Mesenchymal stem cell (in vitro differentiated cells and primary cell): ENCODE measurements at regions not wholly inside any gene's neighbourhood (a gene's known extent, or its start where the extent isn't known, plus 50 kb on each side); places are given as distances from the start of the nearest gene placed in this dataset.
A peak's percentile ranks its signal among the peaks of the same experiment; 100 is the strongest.

Experiments
- DNase-seq: peaks from one replicate; pipeline ENCODE4 v3.0.0-alpha.2; 2013
- H2AFZ ChIP-seq: one replicate; pipeline ENCODE4 v1.6.1; 2013; ENCODE audit warnings: low read depth, mild to moderate bottlenecking, control low read depth, inconsistent platforms, low read length, moderate library complexity
- H2AK5ac ChIP-seq: 2 replicates; pipeline ENCODE4 v1.6.1; 2013; ENCODE audit warnings: low read length, moderate library complexity, mild to moderate bottlenecking, inconsistent platforms; ENCODE audit not compliant: severe bottlenecking
- H2BK120ac ChIP-seq: one replicate; pipeline ENCODE4 v1.6.1; 2013; ENCODE audit warnings: low read depth, mild to moderate bottlenecking, inconsistent platforms, low read length, moderate library complexity
- H2BK12ac ChIP-seq, 2 experiments: one replicate each; pipeline ENCODE4 v1.6.1; 2013; ENCODE audit warnings: inconsistent platforms in 2 of 2, low read length in 2 of 2, mild to moderate bottlenecking in 2 of 2, moderate library complexity in 2 of 2, control low read depth in 1 of 2
- H2BK15ac ChIP-seq: one replicate; pipeline ENCODE4 v1.6.1; 2013; ENCODE audit warnings: mild to moderate bottlenecking, low read depth, inconsistent platforms; ENCODE audit not compliant: poor library complexity, severe bottlenecking
- H2BK5ac ChIP-seq: 2 replicates; pipeline ENCODE4 v1.6.1; 2013; ENCODE audit warnings: low read depth, mild to moderate bottlenecking, low read length, control low read depth, inconsistent platforms; ENCODE audit not compliant: poor library complexity, severe bottlenecking
- H3K14ac ChIP-seq, 2 experiments: one replicate each; pipeline ENCODE4 v1.6.1; 2013; ENCODE audit warnings: inconsistent platforms in 2 of 2, low read length in 2 of 2, control low read depth in 1 of 2, mild to moderate bottlenecking in 1 of 2, moderate library complexity in 1 of 2
- H3K18ac ChIP-seq, 2 experiments: one replicate each; pipeline ENCODE4 v1.6.1; 2013; ENCODE audit warnings: inconsistent platforms in 2 of 2, low read length in 2 of 2, control low read depth in 1 of 2, low read depth in 1 of 2, mild to moderate bottlenecking in 1 of 2
- H3K23ac ChIP-seq, 2 experiments: one replicate each; pipeline ENCODE4 v1.6.1; 2013; ENCODE audit warnings: inconsistent platforms in 2 of 2, low read length in 2 of 2, mild to moderate bottlenecking in 2 of 2, moderate library complexity in 2 of 2, control low read depth in 1 of 2
- H3K27ac ChIP-seq: 2 replicates; pipeline ENCODE4 v1.5.1; 2013; ENCODE audit warnings: mild to moderate bottlenecking, moderate library complexity, low read length, control low read depth, inconsistent platforms; ENCODE audit not compliant: poor library complexity, severe bottlenecking
- H3K27me3 ChIP-seq, 2 experiments: 2 replicates each; pipeline versions ENCODE4 v1.6.1 to v1.7.0; 2013; ENCODE audit warnings: low read length in 2 of 2, mild to moderate bottlenecking in 2 of 2, moderate library complexity in 2 of 2, control low read depth in 1 of 2, inconsistent platforms in 1 of 2; ENCODE audit not compliant: control insufficient read depth in 1 of 2, insufficient read depth in 1 of 2
- H3K36me3 ChIP-seq, 2 experiments: 2 replicates each; pipeline versions ENCODE4 v1.6.1 to v1.7.0; 2013; ENCODE audit warnings: low read length in 2 of 2, control low read depth in 1 of 2, inconsistent platforms in 1 of 2, low read depth in 1 of 2, mild to moderate bottlenecking in 1 of 2; ENCODE audit not compliant: insufficient read depth in 2 of 2, control insufficient read depth in 1 of 2
- H3K4ac ChIP-seq, 2 experiments: one replicate each; pipeline ENCODE4 v1.6.1; 2013; ENCODE audit warnings: inconsistent platforms in 2 of 2, low read length in 2 of 2, mild to moderate bottlenecking in 2 of 2, moderate library complexity in 2 of 2, control low read depth in 1 of 2, low read depth in 1 of 2
- H3K4me1 ChIP-seq: 2 replicates; pipeline ENCODE4 v1.6.1; 2013; ENCODE audit warnings: low read depth, low read length, control low read depth; ENCODE audit not compliant: control insufficient read depth, insufficient read depth
- H3K4me2 ChIP-seq: 2 replicates; pipeline ENCODE4 v1.6.1; 2013; ENCODE audit warnings: low read length, mild to moderate bottlenecking, inconsistent platforms; ENCODE audit not compliant: poor library complexity, severe bottlenecking
- H3K4me3 ChIP-seq, 2 experiments: 2 replicates each; pipeline versions ENCODE4 v1.5.1 to v1.7.0; 2013; ENCODE audit warnings: low read length in 2 of 2, mild to moderate bottlenecking in 2 of 2, control low read depth in 1 of 2, low read depth in 1 of 2; ENCODE audit not compliant: insufficient read depth in 1 of 2
- H3K79me1 ChIP-seq: replicated peaks from 2 replicates; pipeline ENCODE4 v1.6.1; 2013; ENCODE audit warnings: mild to moderate bottlenecking, control low read depth, low read length, inconsistent platforms; ENCODE audit not compliant: poor library complexity, severe bottlenecking
- H3K9ac ChIP-seq: 2 replicates; pipeline ENCODE4 v1.7.0; 2013; ENCODE audit warnings: mild to moderate bottlenecking, low read length, moderate library complexity
- H3K9me3 ChIP-seq: 2 replicates; pipeline ENCODE4 v1.7.0; 2013; ENCODE audit warnings: mild to moderate bottlenecking, low read length; ENCODE audit not compliant: control insufficient read depth
- H4K8ac ChIP-seq: one replicate; pipeline ENCODE4 v1.6.1; 2013; ENCODE audit warnings: inconsistent platforms, mild to moderate bottlenecking, low read length, moderate library complexity
- H4K91ac ChIP-seq: one replicate; pipeline ENCODE4 v1.6.1; 2013; ENCODE audit warnings: mild to moderate bottlenecking, low read length, inconsistent platforms
- WGBS: methylation state at CpG from one replicate; pipeline ENCODE4 v1.1.7; 2013; ENCODE audit warnings: mixed read lengths; 5-methylcytosine and 5-hydroxymethylcytosine counted together

DNA sequence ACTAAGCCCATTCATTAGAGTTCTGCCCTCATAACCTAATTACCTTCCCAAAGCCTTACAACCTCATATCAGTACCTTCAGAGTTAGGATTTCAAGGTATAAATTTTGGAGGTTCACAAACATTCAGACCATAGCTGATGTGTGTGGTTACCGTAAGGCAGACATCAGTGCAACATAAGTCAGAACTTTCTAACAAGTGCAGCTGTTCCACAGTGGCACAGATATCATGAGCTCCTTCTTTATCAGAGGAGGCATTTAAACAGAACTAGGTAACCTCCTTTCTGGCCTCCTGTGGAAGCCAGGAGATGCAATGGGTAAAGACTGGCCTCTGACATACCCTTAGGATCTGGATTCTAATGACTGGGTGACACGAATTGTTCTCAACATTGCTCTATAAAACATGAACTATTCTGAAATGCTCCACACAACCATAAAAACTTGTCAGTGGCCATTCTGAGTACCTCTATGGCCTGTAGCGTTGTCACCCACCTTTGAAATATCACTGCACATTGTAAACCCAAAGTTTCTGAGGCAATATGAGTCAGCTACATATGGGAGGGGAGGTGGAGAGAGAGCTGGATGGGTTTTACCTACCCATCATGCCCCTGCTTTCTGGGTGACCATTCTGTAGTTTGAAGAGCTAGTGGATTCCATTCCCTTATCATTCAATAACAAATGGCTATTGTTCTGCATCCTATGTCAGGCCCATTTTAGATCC, 546.0 kb upstream of the TBL1XR1 start:
- H3K4ac ChIP-seq: no peak overlapping the region
- no peak for DNase-seq
- H3K79me1 ChIP-seq: no peaks in the 10 kb centered on the region
- H3K4me1 ChIP-seq: peaks cover 5% of the 10 kb centered on the region
- H3K9ac ChIP-seq: no peak overlapping the region
- H3K27ac ChIP-seq: no peak overlapping the region
- H4K91ac ChIP-seq: no peak overlapping the region
- no peak overlapping the region for H3K4me3 ChIP-seq
- no peaks in the 10 kb centered on the region for H3K27me3 ChIP-seq
- H3K9me3 ChIP-seq: no peaks in the 10 kb centered on the region
- no peak overlapping the region for H3K4me2 ChIP-seq
- 66% methylated on average over 3 of the region's 3 CpGs for WGBS
- H2AFZ ChIP-seq: no peak overlapping the region
- H3K23ac ChIP-seq: no peak overlapping the region
- no peak overlapping the region for H2BK12ac ChIP-seq
- H2BK15ac ChIP-seq: no peak overlapping the region
- no peak overlapping the region for H2BK120ac ChIP-seq
- H3K36me3 ChIP-seq: no peaks in the 10 kb centered on the region
- H2BK5ac ChIP-seq: no peak overlapping the region
- H4K8ac ChIP-seq: no peak overlapping the region
- no peak overlapping the region for H3K18ac ChIP-seq
- H2AK5ac ChIP-seq: peak overlapping the region; percentile 31
- no peak overlapping the region for H3K14ac ChIP-seq

GRCh38 chr3:177744873-177745606, 547.8 kb upstream of the TBL1XR1 start:
- no peaks in the 10 kb centered on the region for H3K79me1 ChIP-seq
- no peak overlapping the region for H3K27ac ChIP-seq
- no peaks in the 10 kb centered on the region for H3K9me3 ChIP-seq
- no peak overlapping the region for H2BK5ac ChIP-seq
- H3K4me2 ChIP-seq: no peak overlapping the region
- no peak overlapping the region for H3K18ac ChIP-seq
- no peak overlapping the region for H3K9ac ChIP-seq
- H3K4ac ChIP-seq: peak overlapping the region in 1 of 2 experiments; percentile 10
- H4K8ac ChIP-seq: no peak overlapping the region
- no peak overlapping the region for H3K14ac ChIP-seq
- no peak overlapping the region for H3K4me3 ChIP-seq
- WGBS: 91% methylated on average over 4 of the region's 6 CpGs
- H3K23ac ChIP-seq: no peak overlapping the region
- H2BK12ac ChIP-seq: no peak overlapping the region
- H2BK15ac ChIP-seq: no peak overlapping the region
- peaks cover 5% of the 10 kb centered on the region for H3K4me1 ChIP-seq
- H4K91ac ChIP-seq: no peak overlapping the region
- H3K27me3 ChIP-seq: no peaks in the 10 kb centered on the region
- H2AK5ac ChIP-seq: peak overlapping the region; percentile 22
- DNase-seq: peak; percentile 38
- no peak overlapping the region for H2BK120ac ChIP-seq
- H3K36me3 ChIP-seq: no peaks in the 10 kb centered on the region
- H2AFZ ChIP-seq: no peak overlapping the region

DNA sequence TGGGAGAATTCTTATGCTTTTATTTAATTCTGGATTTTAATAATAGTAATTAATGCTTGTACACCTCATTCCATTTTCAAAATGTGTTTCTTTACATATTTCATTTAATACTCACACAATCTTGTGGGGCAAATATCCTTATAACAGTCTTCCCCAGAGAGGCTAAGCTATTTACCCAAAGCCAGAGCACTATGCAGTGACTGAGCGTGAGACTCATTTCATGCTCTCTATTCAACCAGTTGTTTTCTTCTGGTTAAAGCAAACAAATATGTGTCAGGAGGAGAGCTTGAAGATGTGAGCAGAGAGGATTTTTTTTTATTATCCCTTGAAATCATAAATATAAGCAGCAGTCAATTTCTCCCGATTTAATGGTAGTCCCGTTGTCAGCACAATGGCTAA, 548.3 kb upstream of the TBL1XR1 start:
- Histone ChIP-seq H3K9me3 (no peaks in the 10 kb centered on the region), H2BK12ac (no peak overlapping the region), H2AFZ (no peak overlapping the region), H4K8ac (no peak overlapping the region), H3K36me3 (no peaks in the 10 kb centered on the region), H3K4me3 (no peak overlapping the region), H3K27ac (peak overlapping the region; percentile 72), H3K14ac (no peak overlapping the region), H3K23ac (no peak overlapping the region), H2BK120ac (no peak overlapping the region), H3K4ac (no peak overlapping the region), H2AK5ac (no peak overlapping the region), H3K27me3 (no peaks in the 10 kb centered on the region), H2BK15ac (no peak overlapping the region), H3K9ac (no peak overlapping the region), H4K91ac (no peak overlapping the region), H2BK5ac (no peak overlapping the region), H3K79me1 (no peaks in the 10 kb centered on the region), H3K4me1 (peaks cover 5% of the 10 kb centered on the region), H3K4me2 (no peak overlapping the region), H3K18ac (no peak overlapping the region)
- DNase-seq: no peak
- no CpG with 5 or more reads among the region's 3 CpGs for WGBS

DNA sequence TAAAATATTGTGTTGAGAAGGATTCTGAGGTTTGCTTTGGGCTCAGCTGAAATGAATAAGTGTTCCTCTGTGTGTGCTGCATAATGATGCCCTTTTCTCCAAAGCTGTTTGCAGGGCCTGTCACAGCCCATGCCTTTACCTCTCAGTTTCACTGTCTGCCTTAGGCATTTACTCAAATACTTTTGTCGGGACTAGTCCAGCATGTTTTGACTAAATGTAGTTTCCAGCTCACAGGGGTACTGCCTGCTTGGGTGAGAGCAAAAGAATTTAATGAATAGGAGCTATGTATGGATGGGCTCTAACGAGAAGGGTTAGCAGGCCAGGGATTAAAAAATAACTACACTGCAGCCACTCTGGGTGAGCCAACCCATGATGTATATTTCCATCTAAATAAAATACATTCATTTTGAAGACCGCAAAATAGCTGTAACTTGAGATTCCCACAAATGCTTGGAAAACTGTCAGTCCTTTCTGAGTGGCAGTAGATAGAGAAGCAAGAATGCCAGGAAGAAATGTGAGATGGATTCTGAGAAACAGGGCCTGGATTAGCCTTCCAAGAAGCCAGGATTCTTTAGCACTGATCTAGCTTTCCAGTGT, 549.2 kb upstream of the TBL1XR1 start:
- Histone ChIP-seq H2BK5ac (no peak overlapping the region), H3K36me3 (no peaks in the 10 kb centered on the region), H3K4ac (no peak overlapping the region), H2BK15ac (no peak overlapping the region), H3K9me3 (no peaks in the 10 kb centered on the region), H3K79me1 (no peaks in the 10 kb centered on the region), H3K27ac (peak overlapping the region; percentile 72), H3K4me2 (peak overlapping the region; percentile 1), H3K27me3 (no peaks in the 10 kb centered on the region), H4K91ac (no peak overlapping the region), H3K4me1 (peaks cover 5% of the 10 kb centered on the region), H2BK120ac (no peak overlapping the region), H3K9ac (no peak overlapping the region), H2BK12ac (no peak overlapping the region), H3K4me3 (no peak overlapping the region), H3K18ac (no peak overlapping the region), H3K14ac (no peak overlapping the region), H2AFZ (no peak overlapping the region), H3K23ac (no peak overlapping the region), H4K8ac (peak overlapping the region; percentile 28), H2AK5ac (no peak overlapping the region)
- WGBS: 100% methylated on average over 2 of the region's 3 CpGs
- DNase-seq: no peak
